OCI-LY3 (cell line): ENCODE measurements at regions not wholly inside any gene's neighbourhood (a gene's known extent, or its start where the extent isn't known, plus 50 kb on each side); places are given as distances from the start of the nearest gene placed in this dataset.

Experiments
- CTCF ChIP-seq: fragments of 200-600, 300-600 bp; sonication (generic); IDR thresholded peaks from 2 replicates; pipeline ENCODE4 v1.5.1; 2014; ENCODE audit warnings: antibody characterized with exemption, low read length, low read depth
- EZH2phosphoT487 ChIP-seq: fragments of 200-600 bp; shearing (Covaris generic); IDR thresholded peaks from 2 replicates; pipeline ENCODE4 v1.6.1; 2018; ENCODE audit warnings: antibody characterized with exemption, mixed run types, low read depth

- TF ChIP-seq CTCF (no peak), EZH2phosphoT487 (no peak)
Measured at GRCh38 chr2:145258903-145259579, 739.1 kb upstream of the ZEB2 start.
